ENCODE measurements at regions not wholly inside any gene's neighbourhood (a gene's known extent, or its start where the extent isn't known, plus 50 kb on each side); places are given as distances from the start of the nearest gene placed in this dataset.

- no peak for DNase-seq
Measured at GRCh38 chr6:87935196-87935595, 112.4 kb upstream of the SPACA1 start.

DNA sequence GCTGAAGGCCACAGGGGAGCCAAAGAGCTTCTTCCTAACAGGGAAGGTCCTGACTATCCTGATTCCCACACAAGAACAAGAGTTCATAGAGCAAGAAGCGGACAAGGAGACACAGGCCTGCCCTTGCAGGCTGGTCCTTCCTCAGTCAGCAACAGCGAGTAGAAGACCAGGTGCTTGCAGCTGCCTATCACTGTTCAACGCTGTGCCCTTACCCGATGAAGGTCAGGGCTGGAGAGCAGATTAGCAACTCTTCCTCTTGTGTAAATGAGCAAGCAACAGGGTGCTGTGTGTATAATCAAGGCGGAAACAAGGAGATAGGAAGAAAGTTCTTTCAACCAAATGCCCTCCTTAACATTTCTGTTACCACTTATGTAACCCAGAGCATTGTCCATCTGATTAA is 115.3 kb upstream of the SPACA1 start:
- no peak for DNase-seq

DNA sequence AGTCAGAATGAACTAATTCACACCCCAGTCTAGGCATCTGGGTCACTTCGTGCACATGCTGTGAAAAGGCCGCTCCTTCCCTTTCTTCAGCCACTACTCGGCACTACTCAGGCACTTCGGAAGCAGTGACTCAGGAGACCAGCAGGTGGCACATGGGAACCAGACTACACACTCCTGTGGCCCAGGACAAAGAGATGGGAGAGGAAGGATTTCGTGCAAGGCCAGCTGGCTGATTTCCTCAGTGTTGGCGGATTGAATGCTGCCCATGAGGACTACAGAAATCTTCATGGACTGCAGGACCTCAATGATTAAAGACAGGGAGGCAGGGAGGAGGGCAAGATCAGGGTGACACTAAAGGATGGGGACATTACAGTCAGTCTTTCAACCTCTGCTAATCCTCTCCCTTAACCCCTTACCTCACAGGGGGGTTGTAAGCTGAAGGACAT is 117.8 kb upstream of the SPACA1 start:
- peak; percentile 52 for DNase-seq

GRCh38 chr6:87926687-87927086 is 121.0 kb upstream of the SPACA1 start:
- no peak for DNase-seq

- DNase-seq: no peak
Measured at GRCh38 chr6:87926072-87926471, 121.6 kb upstream of the SPACA1 start.

GRCh38 chr6:87925373-87926060 is 122.1 kb upstream of the SPACA1 start:
- DNase-seq: no peak

GRCh38 chr6:87923389-87924050 is 124.1 kb upstream of the SPACA1 start:
- DNase-seq: no peak

DNA sequence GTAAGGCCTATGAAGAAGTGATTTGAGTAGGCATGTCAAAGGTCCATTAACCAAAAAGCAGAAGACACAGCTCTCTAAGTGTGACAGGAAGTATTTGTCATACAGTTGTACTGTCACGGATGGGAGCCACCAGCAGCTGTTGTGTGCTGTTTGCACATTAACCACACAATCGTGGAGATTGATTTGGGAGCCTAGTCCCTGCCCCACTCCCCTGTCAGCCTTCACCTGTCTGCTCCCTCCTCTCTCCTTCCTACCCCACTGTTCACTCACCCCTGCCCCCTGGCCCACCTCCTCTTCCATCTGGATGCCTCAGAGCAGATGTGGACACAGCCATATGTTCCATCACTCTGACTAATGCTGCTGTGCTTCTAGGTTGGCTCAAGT is 124.7 kb upstream of the SPACA1 start:
- no peak for DNase-seq

GRCh38 chr6:87922196-87922946 is 125.3 kb upstream of the SPACA1 start:
- no peak for DNase-seq

DNA sequence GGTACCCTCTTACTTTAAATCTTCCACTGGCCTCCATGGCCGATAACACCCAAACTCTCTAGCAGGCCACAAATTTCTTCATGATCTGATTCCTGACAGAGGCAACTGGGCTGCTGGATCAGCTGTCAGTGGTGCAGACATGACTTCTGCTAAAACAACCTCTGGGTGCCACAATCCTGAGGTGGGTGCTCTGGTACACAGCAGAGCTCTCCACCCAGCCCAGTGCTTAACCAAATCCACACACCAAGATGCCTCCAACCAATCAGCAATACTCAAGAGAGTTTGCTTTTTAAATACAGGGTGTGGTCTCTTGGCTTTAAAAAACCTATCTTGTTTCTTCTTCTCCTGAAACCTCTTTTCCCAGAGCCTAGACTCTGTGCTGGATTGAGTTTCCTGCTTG is 126.6 kb upstream of the SPACA1 start:
- no peak for DNase-seq

GRCh38 chr6:87920245-87920644 is 127.4 kb upstream of the SPACA1 start:
- DNase-seq: no peak

DNA sequence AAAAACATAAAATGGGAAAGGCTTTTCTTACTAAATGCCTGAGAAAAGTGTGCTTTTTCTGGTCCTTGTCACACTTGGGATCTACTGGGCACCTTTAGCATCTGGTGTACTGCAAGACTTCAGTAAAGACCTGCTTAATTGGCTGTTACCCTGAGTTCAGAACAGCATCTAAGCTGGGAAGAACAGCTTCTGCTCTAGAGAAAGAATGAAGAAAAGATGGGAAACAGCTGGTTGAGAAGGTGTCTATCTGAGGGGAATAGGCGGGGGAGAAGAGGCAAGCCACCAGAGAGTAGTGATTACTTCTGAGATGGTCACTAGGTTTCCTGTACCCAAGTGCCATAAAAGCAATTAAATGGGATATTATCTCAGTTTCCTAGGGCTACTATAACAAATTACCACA is 128.2 kb upstream of the SPACA1 start:
- no peak for DNase-seq

DNA sequence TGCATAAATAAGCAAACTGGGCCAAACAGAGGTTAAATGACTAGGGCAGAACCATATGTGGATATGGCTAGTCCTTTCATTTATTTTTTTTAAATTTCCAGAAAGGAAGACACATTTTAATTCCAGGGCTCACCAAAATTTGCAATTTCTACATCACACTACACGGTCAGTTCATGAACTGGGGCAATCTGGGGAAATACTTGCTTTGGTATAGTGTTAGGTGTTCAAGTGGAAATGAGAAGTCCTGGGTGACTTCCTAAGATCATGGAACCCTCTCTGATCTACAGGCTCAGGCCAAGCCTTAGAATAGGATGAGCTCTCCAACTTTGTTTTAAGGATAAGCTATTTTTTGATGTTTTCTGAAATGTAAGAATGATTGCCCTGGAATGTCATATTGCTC is 128.6 kb upstream of the SPACA1 start:
- DNase-seq: no peak

GRCh38 chr6:87918461-87918941 is 129.1 kb upstream of the SPACA1 start:
- no peak for DNase-seq

DNA sequence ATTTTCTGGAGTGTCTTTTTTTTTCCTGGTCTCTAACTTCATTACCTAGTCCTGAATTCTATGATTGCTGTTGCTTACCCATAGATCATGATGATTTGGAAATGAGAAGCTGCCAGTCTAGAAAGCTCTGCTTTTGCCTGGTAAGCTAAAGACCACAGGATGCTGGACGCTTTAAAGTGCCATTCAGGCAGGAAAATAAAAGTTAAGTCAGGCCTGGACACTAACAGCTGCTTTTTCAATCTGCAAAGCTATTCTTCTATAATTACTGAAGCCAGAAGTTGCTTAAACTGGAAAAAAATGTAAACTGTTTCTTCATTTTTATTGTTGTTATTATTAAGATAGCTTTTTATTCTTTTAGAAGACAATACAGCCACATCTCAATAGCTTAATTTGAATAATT is 129.8 kb upstream of the SPACA1 start:
- DNase-seq: no peak

GRCh38 chr6:87916446-87916845 is 131.2 kb upstream of the SPACA1 start:
- no peak for DNase-seq

DNA sequence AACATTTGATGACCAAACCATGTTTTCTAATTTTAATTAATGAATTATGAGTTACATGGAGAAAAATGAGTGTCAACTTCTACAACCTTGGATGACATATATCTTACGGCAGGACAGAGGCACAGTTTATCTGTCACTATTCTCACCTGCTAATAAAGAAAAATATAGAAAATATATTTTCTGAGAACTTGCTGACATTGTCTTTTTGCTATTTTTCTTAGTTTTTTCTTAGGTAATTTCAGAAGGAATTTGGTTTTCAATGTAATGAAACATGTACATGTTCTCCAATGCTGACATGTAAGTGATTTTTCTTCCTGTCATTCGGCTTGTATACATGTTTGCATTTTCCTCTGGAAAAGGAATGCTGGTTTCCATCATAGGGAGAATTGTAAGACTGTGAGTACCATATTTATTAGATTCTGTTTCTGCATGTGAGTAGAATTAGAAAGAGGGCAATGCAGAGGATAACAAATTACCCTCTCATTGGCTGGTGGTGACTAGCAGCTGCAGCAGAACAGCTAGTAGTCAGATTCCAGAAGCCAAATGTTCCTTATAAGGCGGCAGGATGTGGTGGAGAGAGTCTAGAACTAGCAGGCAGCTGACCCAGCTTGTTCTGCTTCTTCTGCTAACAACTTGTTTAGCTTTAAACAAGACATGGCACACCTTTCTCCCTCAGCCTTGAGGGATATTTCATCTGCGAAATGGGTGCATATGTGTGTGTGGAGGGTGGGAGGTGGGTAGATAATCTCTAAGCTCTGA is 132.8 kb upstream of the SPACA1 start:
- no peak for DNase-seq

DNA sequence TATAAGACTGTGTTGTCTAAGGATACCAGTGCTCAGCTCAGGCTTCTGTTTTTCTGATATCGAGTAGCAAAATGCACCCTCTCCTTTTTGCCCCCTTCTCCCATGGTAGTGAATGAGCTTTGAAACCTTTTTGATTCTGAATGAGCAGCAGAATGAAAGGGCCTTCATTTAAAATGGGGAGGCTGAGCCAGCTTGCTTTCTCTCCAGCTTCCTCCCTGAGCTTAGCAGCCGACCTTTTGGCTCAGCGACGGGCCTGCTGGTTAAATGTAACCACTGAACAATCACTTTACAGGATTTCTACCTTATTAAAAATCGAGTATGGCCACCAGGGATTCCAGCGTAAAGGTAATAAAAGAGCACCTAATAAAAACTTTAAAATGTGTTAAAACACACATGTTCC is 133.7 kb upstream of the SPACA1 start:
- no peak for DNase-seq

- no peak for DNase-seq
Measured at GRCh38 chr6:87912102-87912501, 135.5 kb upstream of the SPACA1 start.

DNA sequence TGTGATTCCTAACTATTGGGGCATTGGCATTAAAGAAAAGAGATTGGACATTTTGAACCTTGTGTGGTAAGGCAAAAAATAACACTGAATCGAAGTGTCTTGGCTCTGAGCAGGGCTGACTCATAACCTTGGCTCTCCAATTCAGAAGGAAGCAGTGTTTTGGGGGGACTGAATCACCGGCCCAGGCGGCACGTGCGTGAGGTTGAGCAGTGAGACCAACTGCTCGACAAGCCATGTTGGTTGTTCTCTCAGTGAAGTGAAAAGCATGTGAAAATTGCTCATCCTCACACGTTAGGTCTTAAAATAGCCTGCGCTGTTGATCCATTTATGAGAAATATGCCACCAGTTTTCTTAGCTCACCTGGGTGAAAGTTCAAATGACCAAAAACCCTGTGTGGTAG is 137.8 kb upstream of the SPACA1 start:
- no peak for DNase-seq

DNA sequence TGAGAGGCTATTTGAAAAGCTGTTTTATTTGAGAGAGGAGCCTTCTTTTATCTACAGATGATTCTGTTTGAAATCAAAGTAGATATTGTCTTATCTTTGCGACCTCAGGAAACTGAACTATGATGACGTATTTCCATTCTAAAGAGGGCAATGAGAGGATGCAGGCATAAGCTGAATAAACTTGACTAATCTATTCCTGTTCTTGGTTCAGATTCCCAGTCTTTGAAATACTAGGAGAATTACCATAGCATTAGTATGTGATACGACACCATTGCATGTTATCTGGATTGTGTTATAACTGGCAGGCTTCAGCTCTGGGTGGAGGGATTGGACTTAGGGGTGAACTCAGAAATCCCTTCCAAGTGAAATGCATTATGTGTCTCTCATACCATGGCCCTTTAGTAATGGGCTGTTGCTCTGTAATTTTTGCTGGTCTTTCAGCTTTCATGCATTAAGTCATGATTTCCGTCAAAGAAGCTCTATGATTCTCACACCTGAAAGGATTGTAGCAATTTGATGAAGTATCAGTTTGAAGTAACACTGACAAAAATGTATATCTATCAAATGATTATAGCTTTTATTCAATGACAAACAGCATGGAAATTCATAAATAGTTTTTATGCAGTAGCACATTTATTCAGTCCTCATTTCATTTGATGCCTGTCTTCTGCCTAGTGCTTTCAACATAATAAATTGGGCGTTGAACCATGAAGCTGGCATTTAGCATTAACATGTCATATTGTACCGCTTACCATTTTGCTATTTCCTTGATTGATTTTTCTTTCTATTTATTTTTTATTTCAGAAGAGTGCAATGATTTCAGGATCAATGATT is 138.4 kb upstream of the SPACA1 start:
- no peak for DNase-seq

DNA sequence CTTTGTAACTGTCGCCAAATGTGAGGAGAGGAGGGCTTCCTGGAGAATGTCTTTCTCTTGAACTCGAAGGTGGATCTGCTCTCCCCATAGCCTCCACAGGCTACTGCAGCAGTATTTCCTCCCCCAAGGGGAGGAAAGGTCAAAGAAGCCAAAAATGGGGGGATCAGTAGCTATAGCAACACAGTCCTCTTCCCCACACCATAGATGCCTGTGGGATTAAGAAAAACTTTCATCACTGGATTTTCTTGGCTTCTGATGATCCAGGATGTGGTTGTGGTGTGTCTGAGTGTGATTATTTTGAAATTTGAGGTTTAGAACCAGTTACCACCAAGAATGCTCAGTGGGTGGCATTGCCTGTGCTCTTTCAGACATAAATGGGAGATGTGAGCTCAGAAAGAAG is 140.1 kb upstream of the SPACA1 start:
- no peak for DNase-seq

All from GDM1 (cell line).